Fibroblast of lung (primary cell): ENCODE measurements at regions not wholly inside any gene's neighbourhood (a gene's known extent, or its start where the extent isn't known, plus 50 kb on each side); places are given as distances from the start of the nearest gene placed in this dataset.

ENCODE experiments used
- CTCF ChIP-seq, 2 donors: IDR thresholded peaks in 1 of 2; conservative IDR thresholded peaks in 1 of 2; 1 replicate in 1 of 2; 2 replicates in 1 of 2; pipeline ENCODE4 v1.5.1; 2011 to 2012; ENCODE audit warnings: low read length in 2 of 2, control low read depth in 1 of 2, inconsistent platforms in 1 of 2, low read depth in 1 of 2, mild to moderate bottlenecking in 1 of 2
- EZH2 ChIP-seq: IDR thresholded peaks from 2 replicates; pipeline ENCODE4 v1.5.1; 2012; ENCODE audit warnings: low read length, control low read depth, mild to moderate bottlenecking; ENCODE audit errors: missing control alignments

GRCh38 chr16:80263181-80263823 lies 277.5 kb upstream of the DYNLRB2 start:
- TF ChIP-seq CTCF (conservative IDR thresholded peaks at IDR 0.05 in 1 of 2, IDR thresholded peaks at IDR 0.05 in 1 of 2; ENCODE audit: low read depth in 1 of 2, low read length in 2 of 2), result no peak
- TF ChIP-seq EZH2, result no peak
